ENCODE measurements at regions not wholly inside any gene's neighbourhood (a gene's known extent, or its start where the extent isn't known, plus 50 kb on each side); places are given as distances from the start of the nearest gene placed in this dataset.

DNA sequence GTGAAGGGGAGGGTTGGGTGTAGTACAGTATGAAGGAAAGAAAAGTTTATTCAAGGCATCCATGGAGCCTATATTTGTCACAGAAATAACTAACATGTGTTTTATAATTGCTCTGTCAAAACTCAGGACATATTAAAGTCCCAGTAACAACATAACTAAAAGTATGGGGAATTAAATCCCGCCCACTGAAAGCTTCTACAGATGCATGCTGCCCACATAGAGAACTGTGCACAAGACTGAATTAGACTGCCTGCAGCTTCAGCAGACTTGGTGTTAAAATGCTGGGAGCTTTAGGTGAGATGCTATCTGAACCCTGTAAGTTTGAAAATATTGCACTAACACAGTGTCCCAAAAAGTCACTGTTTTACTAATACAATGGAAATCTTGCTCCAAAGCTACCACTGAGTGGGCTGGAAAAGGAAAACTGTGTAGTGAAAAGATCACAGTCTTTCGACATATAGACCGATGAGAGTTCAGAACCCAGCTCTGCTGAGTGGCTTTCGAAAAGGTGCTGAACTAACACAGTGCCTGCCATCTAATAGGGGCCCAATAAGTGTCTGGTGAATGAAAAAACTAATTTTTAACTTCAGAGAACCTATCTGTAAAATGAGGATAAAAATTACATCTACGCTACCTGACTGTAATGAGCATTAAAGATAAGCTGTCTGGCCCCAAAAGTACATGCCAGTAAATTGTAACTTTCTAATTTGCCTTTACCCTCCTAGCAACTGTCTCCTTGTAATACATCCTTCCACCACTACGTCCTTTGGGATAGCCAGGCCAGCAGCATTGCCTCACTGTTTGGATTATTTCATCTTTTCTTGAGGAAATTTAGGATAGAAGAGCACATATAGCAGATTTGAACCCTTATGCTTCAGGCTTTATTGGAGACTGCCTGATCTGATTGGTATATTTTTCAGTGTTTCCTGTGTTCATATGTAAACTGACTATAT lies 237.6 kb downstream of the BCAT1 start:
- DNase-seq (ENCODE audit: low read depth): no peak
- TF ChIP-seq, protein P1, sequence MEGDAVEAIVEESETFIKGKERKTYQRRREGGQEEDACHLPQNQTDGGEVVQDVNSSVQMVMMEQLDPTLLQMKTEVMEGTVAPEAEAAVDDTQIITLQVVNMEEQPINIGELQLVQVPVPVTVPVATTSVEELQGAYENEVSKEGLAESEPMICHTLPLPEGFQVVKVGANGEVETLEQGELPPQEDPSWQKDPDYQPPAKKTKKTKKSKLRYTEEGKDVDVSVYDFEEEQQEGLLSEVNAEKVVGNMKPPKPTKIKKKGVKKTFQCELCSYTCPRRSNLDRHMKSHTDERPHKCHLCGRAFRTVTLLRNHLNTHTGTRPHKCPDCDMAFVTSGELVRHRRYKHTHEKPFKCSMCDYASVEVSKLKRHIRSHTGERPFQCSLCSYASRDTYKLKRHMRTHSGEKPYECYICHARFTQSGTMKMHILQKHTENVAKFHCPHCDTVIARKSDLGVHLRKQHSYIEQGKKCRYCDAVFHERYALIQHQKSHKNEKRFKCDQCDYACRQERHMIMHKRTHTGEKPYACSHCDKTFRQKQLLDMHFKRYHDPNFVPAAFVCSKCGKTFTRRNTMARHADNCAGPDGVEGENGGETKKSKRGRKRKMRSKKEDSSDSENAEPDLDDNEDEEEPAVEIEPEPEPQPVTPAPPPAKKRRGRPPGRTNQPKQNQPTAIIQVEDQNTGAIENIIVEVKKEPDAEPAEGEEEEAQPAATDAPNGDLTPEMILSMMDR (IDR thresholded peaks at IDR 0.05; ENCODE audit: insufficient read depth, low read length): no peak

DNA sequence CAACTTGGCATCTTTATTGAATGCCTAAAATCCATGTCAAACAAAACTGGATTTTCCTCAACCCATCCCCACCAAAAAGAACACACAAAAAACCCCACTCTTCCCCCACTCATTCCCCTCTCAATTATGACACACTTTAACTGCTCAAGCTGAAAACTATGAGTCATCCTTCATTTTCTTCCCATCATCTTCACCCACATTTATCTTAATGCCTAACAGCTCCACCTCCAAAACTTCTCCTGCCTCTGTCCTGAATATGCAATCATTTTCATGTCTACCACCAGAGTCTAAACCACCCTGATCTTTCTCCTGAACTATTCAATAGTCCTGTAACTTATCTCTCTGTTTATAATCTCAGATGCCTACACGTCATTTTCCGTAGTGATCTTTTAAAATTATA lies 239.7 kb downstream of the BCAT1 start:
- peak; percentile 9 for DNase-seq (ENCODE audit: low read depth)
- no peak overlapping the region for H3K4me3 ChIP-seq (ENCODE audit: low read depth, low read length)
- TF ChIP-seq, protein P1 (IDR thresholded peaks at IDR 0.05; ENCODE audit: insufficient read depth, low read length): no peak

More for the DNA sequence above, 237.6 kb downstream of the BCAT1 start:
- no peak overlapping the region for H3K4me3 ChIP-seq (ENCODE audit: low read depth, low read length)

DNA sequence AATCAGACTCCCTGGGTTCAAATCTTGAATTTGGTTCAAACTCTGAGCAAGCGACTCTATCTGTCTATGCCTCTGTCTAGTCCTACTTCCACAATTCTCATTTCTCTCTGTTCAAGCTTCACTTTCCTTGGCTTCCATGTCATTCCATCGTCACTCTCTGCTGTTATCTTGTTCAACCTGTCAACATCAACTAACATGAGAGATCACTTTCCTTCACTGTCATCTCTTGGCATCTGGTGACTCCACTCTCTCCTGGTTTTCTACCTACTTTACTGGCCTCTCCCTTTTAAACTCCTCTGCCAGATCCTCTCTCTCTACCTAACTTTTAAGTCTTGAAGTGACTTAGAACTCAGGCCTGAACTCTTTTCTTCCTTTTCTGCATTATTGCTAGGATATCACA lies 240.2 kb downstream of the BCAT1 start:
- TF ChIP-seq, protein P1 (IDR thresholded peaks at IDR 0.05; ENCODE audit: insufficient read depth, low read length): no peak
- no peak overlapping the region for H3K4me3 ChIP-seq (ENCODE audit: low read depth, low read length)
- no peak for DNase-seq (ENCODE audit: low read depth)

DNA sequence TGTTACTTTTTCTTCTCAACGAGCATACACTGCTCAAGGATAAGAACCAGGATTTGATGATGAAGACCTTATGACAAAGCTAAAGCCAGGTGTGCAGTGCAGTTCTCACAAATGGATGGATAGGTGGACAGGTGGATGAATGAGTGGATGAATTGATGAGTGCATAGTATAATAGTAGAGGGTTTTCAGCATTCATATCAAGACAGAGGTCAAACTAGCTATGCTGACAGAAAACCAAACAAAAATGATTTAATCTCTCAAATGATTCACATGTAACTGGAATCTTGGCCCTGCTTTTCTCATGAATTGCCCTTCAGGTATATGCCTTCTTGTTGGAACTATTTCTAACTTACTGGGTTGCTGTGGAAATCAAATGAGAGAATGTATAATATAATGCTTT lies 240.9 kb downstream of the BCAT1 start:
- no peak overlapping the region for H3K4me3 ChIP-seq (ENCODE audit: low read depth, low read length)
- TF ChIP-seq, protein P1 (IDR thresholded peaks at IDR 0.05; ENCODE audit: insufficient read depth, low read length): no peak
- DNase-seq (ENCODE audit: low read depth): no peak

DNA sequence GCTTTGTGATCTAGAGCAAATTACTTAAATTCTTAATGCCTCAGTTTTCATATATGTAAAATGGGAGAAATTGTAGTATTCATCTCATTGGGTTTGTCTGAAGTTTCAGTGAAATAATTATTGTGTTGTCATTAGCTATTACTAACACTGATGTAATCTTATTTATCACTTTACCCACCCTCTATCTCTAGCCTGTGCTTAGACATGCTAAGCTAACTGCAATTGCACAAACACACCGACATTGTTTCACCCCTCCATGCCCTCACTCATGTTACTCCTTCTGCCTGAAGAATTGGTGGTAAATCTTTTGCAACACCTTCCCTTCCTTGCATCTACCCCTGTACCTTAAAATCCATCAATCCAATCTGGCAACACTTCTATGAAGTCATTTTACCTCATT lies 241.6 kb downstream of the BCAT1 start:
- DNase-seq (ENCODE audit: low read depth): no peak
- H3K4me3 ChIP-seq (ENCODE audit: low read depth, low read length): no peak overlapping the region
- TF ChIP-seq, protein P1 (IDR thresholded peaks at IDR 0.05; ENCODE audit: insufficient read depth, low read length): no peak

DNA sequence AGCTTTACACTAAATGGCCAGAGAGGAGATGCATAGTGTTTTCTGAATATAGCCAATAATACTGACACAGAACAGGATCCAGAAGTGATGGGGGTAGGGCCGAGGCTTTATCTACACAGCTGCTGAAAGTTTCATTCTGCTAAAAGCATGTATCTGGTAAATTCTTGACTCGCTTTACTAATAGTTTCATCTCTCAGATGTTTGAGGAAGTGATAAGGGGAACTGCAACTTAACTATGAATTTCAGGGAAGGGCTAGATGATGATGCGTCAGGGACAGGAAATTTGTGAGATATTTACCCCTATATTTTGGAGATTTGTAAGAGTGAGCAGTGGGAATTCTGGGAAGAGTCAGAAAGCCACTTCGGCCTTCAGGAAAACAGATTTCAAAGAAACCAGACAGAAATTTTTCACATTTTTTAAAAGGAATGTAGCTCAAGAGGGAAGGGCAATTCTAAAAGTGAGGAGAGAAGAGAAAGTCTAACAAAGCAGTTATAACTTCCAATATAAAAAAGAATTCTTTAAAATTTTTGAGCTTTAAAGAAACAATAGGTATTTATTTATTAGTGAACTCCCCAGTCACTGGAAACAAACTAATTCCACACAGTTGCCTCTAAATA lies 243.1 kb downstream of the BCAT1 start:
- TF ChIP-seq, protein P1 (IDR thresholded peaks at IDR 0.05; ENCODE audit: insufficient read depth, low read length): no peak
- no peak overlapping the region for H3K4me3 ChIP-seq (ENCODE audit: low read depth, low read length)
- peak; percentile 60 for DNase-seq (ENCODE audit: low read depth)

Measured in fibroblast of the aortic adventitia (primary cell).